SK-N-SH treated with all-trans-retinoic acid at 6 μM for 48 hours (cell line): ENCODE measurements at regions not wholly inside any gene's neighbourhood (a gene's known extent, or its start where the extent isn't known, plus 50 kb on each side); places are given as distances from the start of the nearest gene placed in this dataset.

Experiments
- ARNTL ChIP-seq: fragments of 450-650 bp; formaldehyde crosslinking; IDR thresholded peaks from 2 replicates; pipeline ENCODE4 v1.5.0; 2020; ENCODE audit warnings: low read depth, mild to moderate bottlenecking, moderate library complexity, borderline replicate concordance
- BACH2 ChIP-seq: fragments of 250-450 bp; sonication (Bioruptor Pico); IDR thresholded peaks from 2 replicates; pipeline ENCODE4 v1.9.0; 2021; ENCODE audit warnings: mild to moderate bottlenecking, borderline replicate concordance
- GLIS3 ChIP-seq: fragments of 250-450 bp; sonication (Bioruptor Pico); IDR thresholded peaks from 2 replicates; pipeline ENCODE4 v1.5.0; 2020; ENCODE audit warnings: mild to moderate bottlenecking, moderate library complexity
- ISL1 ChIP-seq: fragments of 250-450 bp; sonication (Bioruptor Pico); IDR thresholded peaks from 2 replicates; pipeline ENCODE4 v2.1.2; 2022; ENCODE audit warnings: mild to moderate bottlenecking, moderate library complexity
- RARB ChIP-seq: fragments of 250-450 bp; sonication (Bioruptor Pico); IDR thresholded peaks from 2 replicates; pipeline ENCODE4 v1.8.0; 2021; ENCODE audit warnings: mild to moderate bottlenecking, moderate library complexity
- TCF4 ChIP-seq: fragments of 250-450 bp; sonication (Bioruptor Pico); IDR thresholded peaks from 2 replicates; pipeline ENCODE4 v1.8.0; 2021; ENCODE audit warnings: mild to moderate bottlenecking, moderate library complexity, borderline replicate concordance
- TOX ChIP-seq: fragments of 250-450 bp; sonication (Bioruptor Pico); IDR thresholded peaks from 2 replicates; pipeline ENCODE4 v1.8.0; 2021; ENCODE audit warnings: mild to moderate bottlenecking, moderate library complexity, borderline replicate concordance
- ZC3H10 ChIP-seq: fragments of 250-450 bp; sonication (Bioruptor Pico); IDR thresholded peaks from 2 replicates; pipeline ENCODE4 v1.5.1; 2021; ENCODE audit warnings: mild to moderate bottlenecking, moderate library complexity
- ZFP3 ChIP-seq: fragments of 250-450 bp; sonication (Bioruptor Pico); IDR thresholded peaks from 2 replicates; pipeline ENCODE4 v1.5.0; 2020; ENCODE audit warnings: mild to moderate bottlenecking, moderate library complexity
- ZFP30 ChIP-seq: fragments of 450-650 bp; formaldehyde crosslinking; IDR thresholded peaks from 2 replicates; pipeline ENCODE4 v1.5.0; 2022; ENCODE audit warnings: mild to moderate bottlenecking, moderate library complexity
- ZNF8 ChIP-seq: fragments of 450-650 bp; formaldehyde crosslinking; IDR thresholded peaks from 2 replicates; pipeline ENCODE4 v1.5.0; 2020; ENCODE audit warnings: mild to moderate bottlenecking, moderate library complexity
- TF ChIP-seq, protein P1 (sequence below): fragments of 250-450 bp; sonication (Bioruptor Pico); IDR thresholded peaks from 2 replicates; pipeline ENCODE4 v1.5.1; 2020; ENCODE audit warnings: low read depth, mild to moderate bottlenecking, moderate library complexity
- TF ChIP-seq, protein P2 (sequence below): fragments of 250-450 bp; sonication (Bioruptor Pico); IDR thresholded peaks from 2 replicates; pipeline ENCODE4 v1.8.0; 2020; ENCODE audit warnings: mild to moderate bottlenecking, moderate library complexity, borderline replicate concordance
- TF ChIP-seq, protein P3 (sequence below): fragments of 250-450 bp; sonication (Bioruptor Pico); IDR thresholded peaks from 2 replicates; pipeline ENCODE4 v1.8.0; 2021; ENCODE audit warnings: low read depth, mild to moderate bottlenecking, moderate library complexity, borderline replicate concordance

DNA sequence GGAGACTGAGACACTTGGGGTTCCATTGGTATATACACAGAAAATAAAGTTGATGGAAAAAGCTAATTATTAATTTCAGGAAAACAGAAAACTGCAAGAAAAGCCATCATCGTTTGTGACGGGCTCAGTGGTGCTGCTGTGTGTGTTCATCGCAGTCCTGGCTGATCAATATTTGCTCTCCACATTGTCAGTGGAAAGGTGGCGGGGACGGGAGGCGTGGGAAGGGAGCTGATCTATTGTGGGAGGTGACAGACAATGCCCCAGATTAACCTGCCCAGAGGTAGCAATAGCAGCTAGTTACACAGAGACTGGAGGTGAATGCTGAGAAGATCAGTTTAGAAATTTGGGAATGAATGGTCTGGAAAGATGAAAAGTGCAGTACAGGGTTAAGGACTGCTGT lies 50.0 kb upstream of the CTDP1 start:
- TF ChIP-seq ZFP3 (no peak), RARB (no peak), ISL1 (no peak), GLIS3 (CRISPR knock-in tag) (no peak), TOX (CRISPR knock-in tag) (no peak), TCF4 (no peak), ZNF8 (CRISPR knock-in tag) (no peak), ZC3H10 (CRISPR knock-in tag) (no peak), BACH2 (no peak), ARNTL (CRISPR knock-in tag) (no peak), ZFP30 (CRISPR knock-in tag) (no peak)
- TF ChIP-seq, protein P1, sequence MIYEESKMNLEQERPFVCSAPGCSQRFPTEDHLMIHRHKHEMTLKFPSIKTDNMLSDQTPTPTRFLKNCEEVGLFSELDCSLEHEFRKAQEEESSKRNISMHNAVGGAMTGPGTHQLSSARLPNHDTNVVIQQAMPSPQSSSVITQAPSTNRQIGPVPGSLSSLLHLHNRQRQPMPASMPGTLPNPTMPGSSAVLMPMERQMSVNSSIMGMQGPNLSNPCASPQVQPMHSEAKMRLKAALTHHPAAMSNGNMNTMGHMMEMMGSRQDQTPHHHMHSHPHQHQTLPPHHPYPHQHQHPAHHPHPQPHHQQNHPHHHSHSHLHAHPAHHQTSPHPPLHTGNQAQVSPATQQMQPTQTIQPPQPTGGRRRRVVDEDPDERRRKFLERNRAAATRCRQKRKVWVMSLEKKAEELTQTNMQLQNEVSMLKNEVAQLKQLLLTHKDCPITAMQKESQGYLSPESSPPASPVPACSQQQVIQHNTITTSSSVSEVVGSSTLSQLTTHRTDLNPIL (CRISPR knock-in tag), result no peak
- TF ChIP-seq, protein P2, sequence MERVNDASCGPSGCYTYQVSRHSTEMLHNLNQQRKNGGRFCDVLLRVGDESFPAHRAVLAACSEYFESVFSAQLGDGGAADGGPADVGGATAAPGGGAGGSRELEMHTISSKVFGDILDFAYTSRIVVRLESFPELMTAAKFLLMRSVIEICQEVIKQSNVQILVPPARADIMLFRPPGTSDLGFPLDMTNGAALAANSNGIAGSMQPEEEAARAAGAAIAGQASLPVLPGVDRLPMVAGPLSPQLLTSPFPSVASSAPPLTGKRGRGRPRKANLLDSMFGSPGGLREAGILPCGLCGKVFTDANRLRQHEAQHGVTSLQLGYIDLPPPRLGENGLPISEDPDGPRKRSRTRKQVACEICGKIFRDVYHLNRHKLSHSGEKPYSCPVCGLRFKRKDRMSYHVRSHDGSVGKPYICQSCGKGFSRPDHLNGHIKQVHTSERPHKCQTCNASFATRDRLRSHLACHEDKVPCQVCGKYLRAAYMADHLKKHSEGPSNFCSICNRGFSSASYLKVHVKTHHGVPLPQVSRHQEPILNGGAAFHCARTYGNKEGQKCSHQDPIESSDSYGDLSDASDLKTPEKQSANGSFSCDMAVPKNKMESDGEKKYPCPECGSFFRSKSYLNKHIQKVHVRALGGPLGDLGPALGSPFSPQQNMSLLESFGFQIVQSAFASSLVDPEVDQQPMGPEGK (CRISPR knock-in tag), result no peak
- TF ChIP-seq, protein P3, sequence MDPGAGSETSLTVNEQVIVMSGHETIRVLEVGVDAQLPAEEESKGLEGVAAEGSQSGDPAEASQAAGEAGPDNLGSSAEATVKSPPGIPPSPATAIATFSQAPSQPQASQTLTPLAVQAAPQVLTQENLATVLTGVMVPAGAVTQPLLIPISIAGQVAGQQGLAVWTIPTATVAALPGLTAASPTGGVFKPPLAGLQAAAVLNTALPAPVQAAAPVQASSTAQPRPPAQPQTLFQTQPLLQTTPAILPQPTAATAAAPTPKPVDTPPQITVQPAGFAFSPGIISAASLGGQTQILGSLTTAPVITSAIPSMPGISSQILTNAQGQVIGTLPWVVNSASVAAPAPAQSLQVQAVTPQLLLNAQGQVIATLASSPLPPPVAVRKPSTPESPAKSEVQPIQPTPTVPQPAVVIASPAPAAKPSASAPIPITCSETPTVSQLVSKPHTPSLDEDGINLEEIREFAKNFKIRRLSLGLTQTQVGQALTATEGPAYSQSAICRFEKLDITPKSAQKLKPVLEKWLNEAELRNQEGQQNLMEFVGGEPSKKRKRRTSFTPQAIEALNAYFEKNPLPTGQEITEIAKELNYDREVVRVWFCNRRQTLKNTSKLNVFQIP (CRISPR knock-in tag), result no peak
